ENCODE measurements at regions not wholly inside any gene's neighbourhood (a gene's known extent, or its start where the extent isn't known, plus 50 kb on each side); places are given as distances from the start of the nearest gene placed in this dataset.

DNA sequence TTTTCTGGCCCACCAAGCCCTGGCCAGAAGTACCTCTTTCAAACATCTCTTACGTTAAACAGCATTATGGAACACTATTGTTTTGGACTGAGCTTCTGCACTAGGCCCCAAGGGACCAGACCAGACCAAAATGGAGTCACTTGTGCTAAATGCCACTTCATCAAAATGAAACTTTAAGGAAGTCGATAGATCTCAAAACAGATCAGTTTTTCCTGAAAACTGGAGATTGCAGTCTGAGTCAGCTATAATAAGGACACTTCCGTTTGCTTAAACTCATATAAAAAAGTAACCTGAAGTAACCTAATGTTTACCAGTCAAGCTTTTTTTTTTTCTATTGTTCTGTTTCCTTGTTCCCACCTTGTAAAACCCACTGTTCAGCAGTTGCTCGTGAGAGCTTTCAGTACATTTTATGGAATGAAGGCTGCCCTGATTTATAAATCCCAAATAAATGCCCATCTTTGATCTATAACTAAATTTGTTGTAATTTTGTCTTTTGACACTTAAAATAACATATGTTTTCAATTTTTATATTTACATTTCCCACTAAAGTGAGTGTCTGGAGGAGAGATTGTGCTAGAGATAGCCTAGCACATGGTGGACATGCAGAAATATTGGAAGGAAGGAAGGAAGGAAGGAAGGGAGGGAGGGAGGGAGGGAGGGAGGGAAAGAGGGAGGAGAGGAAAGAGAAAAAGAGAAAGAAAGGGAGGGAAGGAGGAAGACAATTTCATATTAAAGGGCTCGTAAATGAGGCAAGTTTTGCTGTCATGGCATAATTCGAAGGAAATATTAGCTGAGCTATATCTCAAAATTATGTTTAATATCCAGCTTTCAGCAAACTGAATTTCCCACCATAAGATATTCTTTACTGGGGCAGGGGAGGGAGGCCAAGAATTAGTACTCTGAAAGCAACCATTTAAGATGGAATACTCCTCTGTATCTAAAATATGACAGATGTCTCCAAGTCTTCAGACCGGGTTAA is 77.0 kb upstream of the CXADR start:
- Histone ChIP-seq H3K9ac (ENCODE audit: low read length in 3 of 3) (no peak overlapping the region), H3K27ac (ENCODE audit: low read depth in 2 of 2, low read length in 2 of 2) (no peak overlapping the region), H3K27me3 (ENCODE audit: control insufficient read depth, insufficient read depth, low read length) (no peaks in the 10 kb centered on the region), H3K9me3 (ENCODE audit: control insufficient read depth in 2 of 3, insufficient read depth in 1 of 3, low read length in 3 of 3) (no peaks in the 10 kb centered on the region), H3K4me3 (ENCODE audit: low read length in 3 of 3) (no peak overlapping the region), H3K4me1 (ENCODE audit: control insufficient read depth in 2 of 3, insufficient read depth in 2 of 3, low read depth in 1 of 3, low read length in 3 of 3) (no peaks in the 10 kb centered on the region), H3K36me3 (ENCODE audit: control insufficient read depth in 2 of 3, insufficient read depth in 3 of 3, low read length in 3 of 3) (no peaks in the 10 kb centered on the region)
- DNase-seq, result no peak
- TF ChIP-seq, protein P1, sequence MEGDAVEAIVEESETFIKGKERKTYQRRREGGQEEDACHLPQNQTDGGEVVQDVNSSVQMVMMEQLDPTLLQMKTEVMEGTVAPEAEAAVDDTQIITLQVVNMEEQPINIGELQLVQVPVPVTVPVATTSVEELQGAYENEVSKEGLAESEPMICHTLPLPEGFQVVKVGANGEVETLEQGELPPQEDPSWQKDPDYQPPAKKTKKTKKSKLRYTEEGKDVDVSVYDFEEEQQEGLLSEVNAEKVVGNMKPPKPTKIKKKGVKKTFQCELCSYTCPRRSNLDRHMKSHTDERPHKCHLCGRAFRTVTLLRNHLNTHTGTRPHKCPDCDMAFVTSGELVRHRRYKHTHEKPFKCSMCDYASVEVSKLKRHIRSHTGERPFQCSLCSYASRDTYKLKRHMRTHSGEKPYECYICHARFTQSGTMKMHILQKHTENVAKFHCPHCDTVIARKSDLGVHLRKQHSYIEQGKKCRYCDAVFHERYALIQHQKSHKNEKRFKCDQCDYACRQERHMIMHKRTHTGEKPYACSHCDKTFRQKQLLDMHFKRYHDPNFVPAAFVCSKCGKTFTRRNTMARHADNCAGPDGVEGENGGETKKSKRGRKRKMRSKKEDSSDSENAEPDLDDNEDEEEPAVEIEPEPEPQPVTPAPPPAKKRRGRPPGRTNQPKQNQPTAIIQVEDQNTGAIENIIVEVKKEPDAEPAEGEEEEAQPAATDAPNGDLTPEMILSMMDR (IDR thresholded peaks at IDR 0.05; ENCODE audit: borderline replicate concordance, extremely low read depth, insufficient read depth), result no peak
- intact Hi-C loops (cut with DNase I), result no loop called here
- FAIRE-seq, result no peak

DNA sequence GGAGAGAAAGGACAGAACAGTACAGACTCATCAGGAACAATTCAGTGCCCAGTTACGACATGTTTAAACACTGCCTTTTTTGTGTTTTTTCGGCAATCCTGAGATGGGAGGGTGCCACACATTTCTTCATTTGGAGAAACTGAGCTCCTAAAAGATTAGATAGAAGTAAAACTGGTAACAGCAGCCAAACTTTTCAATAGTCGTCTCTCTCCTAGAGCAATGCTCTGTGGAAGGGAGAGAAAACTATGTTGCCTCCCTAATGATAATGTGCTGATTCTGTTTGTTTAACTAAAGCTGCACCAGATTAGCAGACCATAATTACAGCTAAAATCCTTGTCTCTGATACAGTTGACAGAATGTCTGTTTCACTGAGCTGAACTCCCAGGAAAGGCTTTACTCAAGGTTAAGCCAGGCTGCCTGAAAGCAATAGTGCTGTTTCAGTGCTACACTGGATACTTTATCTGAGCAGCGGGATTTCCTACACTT is 76.2 kb upstream of the CXADR start:
- Histone ChIP-seq H3K27ac (ENCODE audit: low read depth in 2 of 2, low read length in 2 of 2) (no peak overlapping the region), H3K9me3 (ENCODE audit: control insufficient read depth in 2 of 3, insufficient read depth in 1 of 3, low read length in 3 of 3) (no peaks in the 10 kb centered on the region), H3K4me3 (ENCODE audit: low read length in 3 of 3) (no peak overlapping the region), H3K4me1 (ENCODE audit: control insufficient read depth in 2 of 3, insufficient read depth in 2 of 3, low read depth in 1 of 3, low read length in 3 of 3) (no peaks in the 10 kb centered on the region), H3K27me3 (ENCODE audit: control insufficient read depth, insufficient read depth, low read length) (no peaks in the 10 kb centered on the region), H3K36me3 (ENCODE audit: control insufficient read depth in 2 of 3, insufficient read depth in 3 of 3, low read length in 3 of 3) (no peaks in the 10 kb centered on the region), H3K9ac (ENCODE audit: low read length in 3 of 3) (no peak overlapping the region)
- TF ChIP-seq, protein P1 (IDR thresholded peaks at IDR 0.05; ENCODE audit: borderline replicate concordance, extremely low read depth, insufficient read depth), result no peak
- DNase-seq (peak in 2 of 5 donors; percentile 45 to 51), FAIRE-seq (no peak)
- intact Hi-C loops (cut with DNase I), result no loop called here

DNA sequence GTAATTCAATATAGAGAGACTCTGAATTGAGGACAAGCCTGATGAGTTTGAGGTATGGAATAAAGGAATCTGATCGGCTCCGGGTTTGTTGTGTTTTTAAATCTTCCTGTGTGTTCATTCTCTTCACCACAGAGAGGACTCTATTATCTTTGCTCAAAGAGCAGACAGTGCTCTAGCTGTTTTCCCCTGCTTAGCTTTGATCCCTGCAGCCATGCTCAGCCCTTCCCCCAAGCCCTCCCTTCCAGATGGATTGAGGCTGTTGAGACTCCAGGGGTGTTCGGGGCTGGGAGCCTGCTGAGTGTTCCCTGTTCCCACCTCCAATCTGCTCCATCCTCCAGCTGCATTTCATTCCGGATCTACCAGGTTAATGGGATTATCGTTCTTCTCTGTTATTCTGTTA is 74.2 kb upstream of the CXADR start:
- FAIRE-seq (no peak), DNase-seq (peak in 3 of 5 donors; percentile 30 to 37 (median 35))
- TF ChIP-seq, protein P1 (IDR thresholded peaks at IDR 0.05; ENCODE audit: borderline replicate concordance, extremely low read depth, insufficient read depth), result no peak
- H3K27ac ChIP-seq (ENCODE audit: low read depth in 2 of 2, low read length in 2 of 2), result no peak overlapping the region
- intact Hi-C loops (cut with DNase I), result no loop called here
- no peaks in the 10 kb centered on the region for H3K4me1 ChIP-seq (ENCODE audit: control insufficient read depth in 2 of 3, insufficient read depth in 2 of 3, low read depth in 1 of 3, low read length in 3 of 3)
- no peak overlapping the region for H3K4me3 ChIP-seq (ENCODE audit: low read length in 3 of 3)
- H3K36me3 ChIP-seq (ENCODE audit: control insufficient read depth in 2 of 3, insufficient read depth in 3 of 3, low read length in 3 of 3), result no peaks in the 10 kb centered on the region
- no peaks in the 10 kb centered on the region for H3K9me3 ChIP-seq (ENCODE audit: control insufficient read depth in 2 of 3, insufficient read depth in 1 of 3, low read length in 3 of 3)
- no peak overlapping the region for H3K9ac ChIP-seq (ENCODE audit: low read length in 3 of 3)
- no peaks in the 10 kb centered on the region for H3K27me3 ChIP-seq (ENCODE audit: control insufficient read depth, insufficient read depth, low read length)
